Panc1 (cell line): ENCODE measurements at regions not wholly inside any gene's neighbourhood (a gene's known extent, or its start where the extent isn't known, plus 50 kb on each side); places are given as distances from the start of the nearest gene placed in this dataset.

ENCODE experiments used
- ATAC-seq: fragments of 200-7000 bp; cut with Tn5 transposase; 2 replicates; pipeline ENCODE4 v1.9.1; 2020; ENCODE audit warnings: mild to moderate bottlenecking, moderate library complexity
- BruUV-seq: library from RNA; stranded (reverse); fragments of 400-500 nt; replicated peaks from 2 replicates; lab custom pipeline; 2021; lab: Mats Ljungman, UMichigan
- CTCF ChIA-PET: fragments of 300-600 bp; sonication (Branson Sonifier 250); formaldehyde crosslinking; loops from one replicate; lab custom pipeline; 2022; ENCODE audit warnings: antibody characterized with exemption; lab: Charles Lee
- POLR2A ChIA-PET: fragments of 300-600 bp; sonication (Branson Sonifier 250); formaldehyde crosslinking; loops from one replicate; lab custom pipeline; 2022; ENCODE audit warnings: antibody characterized with exemption; lab: Charles Lee
- DNase-seq: peaks from one replicate; pipeline ENCODE4 v3.0.0-alpha.2; 2010; ENCODE audit warnings: low read depth, low spot score
- H3K27ac ChIP-seq: 2 replicates; pipeline ENCODE4 v1.5.1; 2011; ENCODE audit warnings: mild to moderate bottlenecking, low read length, inconsistent platforms
- H3K27me3 ChIP-seq: fragments of 200-500 bp; sonication (Bioruptor generic); 2 replicates; pipeline ENCODE4 v1.6.0; 2014; ENCODE audit warnings: low read length, inconsistent platforms; ENCODE audit not compliant: control insufficient read depth, insufficient read depth
- H3K36me3 ChIP-seq: fragments of 200-500 bp; sonication (Bioruptor generic); 2 replicates; pipeline ENCODE4 v1.5.1; 2014; ENCODE audit warnings: inconsistent platforms, mild to moderate bottlenecking, low read length, moderate library complexity; ENCODE audit not compliant: control insufficient read depth, insufficient read depth
- H3K4me1 ChIP-seq: 2 replicates; pipeline ENCODE4 v1.5.1; 2011; ENCODE audit warnings: inconsistent platforms, mild to moderate bottlenecking, low read length, moderate library complexity; ENCODE audit not compliant: control insufficient read depth, insufficient read depth
- H3K4me3 ChIP-seq, 2 experiments: 2 replicates each; pipeline ENCODE4 v1.5.1; 2011 to 2012; ENCODE audit warnings: low read depth in 2 of 2, low read length in 2 of 2, mild to moderate bottlenecking in 2 of 2, inconsistent platforms in 1 of 2, moderate library complexity in 1 of 2
- H3K9me3 ChIP-seq: fragments of 200-500 bp; sonication (Bioruptor generic); 2 replicates; pipeline ENCODE4 v1.5.1; 2014; ENCODE audit warnings: low read depth, mild to moderate bottlenecking, inconsistent platforms, low read length, moderate library complexity; ENCODE audit not compliant: control insufficient read depth, insufficient read depth
- POLR2AphosphoS5 ChIP-seq: IDR thresholded peaks from 2 replicates; pipeline ENCODE4 v1.6.1; 2012; ENCODE audit warnings: mild to moderate bottlenecking, low read depth, low read length, moderate library complexity
- REST ChIP-seq, 2 experiments: IDR thresholded peaks; 2 replicates each; pipeline ENCODE4 v1.6.1; 2011 to 2012; ENCODE audit warnings: low read depth in 2 of 2, control low read depth in 1 of 2, low read length in 1 of 2, mild to moderate bottlenecking in 1 of 2, moderate library complexity in 1 of 2; ENCODE audit not compliant: insufficient read depth in 1 of 2
- SIN3A ChIP-seq: IDR thresholded peaks from 2 replicates; pipeline ENCODE4 v1.6.1; 2012; ENCODE audit warnings: low read depth, mild to moderate bottlenecking, low read length, moderate library complexity, borderline replicate concordance; ENCODE audit not compliant: insufficient read depth
- TCF7L2 ChIP-seq: IDR thresholded peaks from 2 replicates; pipeline ENCODE4 v1.6.1; 2011; ENCODE audit warnings: mild to moderate bottlenecking, low read depth, low read length, inconsistent platforms
- in situ Hi-C: cut with HindIII; loops from 2 replicates; pipeline ENCODE4 v1.10.0; 2016; ENCODE audit warnings: low sequenced_read_pairs, low pct_unique_long_range_greater_than_20kb
- intact Hi-C: fragments of 100-400 bp; cut with micrococcal nuclease; formaldehyde crosslinking; loops from one replicate; pipeline ENCODE4 v1.10.0; 2022; ENCODE audit not compliant: unreplicated experiment
- TF ChIP-seq, protein P1 (sequence below): fragments of 450-650 bp; IDR thresholded peaks from 2 replicates; pipeline ENCODE4 v1.5.1; 2017; ENCODE audit warnings: mild to moderate bottlenecking

GRCh38 chr4:184960505-184960971, 57.8 kb upstream of the HELT start:
- no peaks in the 10 kb centered on the region for H3K27me3 ChIP-seq
- no peak for TF ChIP-seq TCF7L2
- TF ChIP-seq, protein P1, sequence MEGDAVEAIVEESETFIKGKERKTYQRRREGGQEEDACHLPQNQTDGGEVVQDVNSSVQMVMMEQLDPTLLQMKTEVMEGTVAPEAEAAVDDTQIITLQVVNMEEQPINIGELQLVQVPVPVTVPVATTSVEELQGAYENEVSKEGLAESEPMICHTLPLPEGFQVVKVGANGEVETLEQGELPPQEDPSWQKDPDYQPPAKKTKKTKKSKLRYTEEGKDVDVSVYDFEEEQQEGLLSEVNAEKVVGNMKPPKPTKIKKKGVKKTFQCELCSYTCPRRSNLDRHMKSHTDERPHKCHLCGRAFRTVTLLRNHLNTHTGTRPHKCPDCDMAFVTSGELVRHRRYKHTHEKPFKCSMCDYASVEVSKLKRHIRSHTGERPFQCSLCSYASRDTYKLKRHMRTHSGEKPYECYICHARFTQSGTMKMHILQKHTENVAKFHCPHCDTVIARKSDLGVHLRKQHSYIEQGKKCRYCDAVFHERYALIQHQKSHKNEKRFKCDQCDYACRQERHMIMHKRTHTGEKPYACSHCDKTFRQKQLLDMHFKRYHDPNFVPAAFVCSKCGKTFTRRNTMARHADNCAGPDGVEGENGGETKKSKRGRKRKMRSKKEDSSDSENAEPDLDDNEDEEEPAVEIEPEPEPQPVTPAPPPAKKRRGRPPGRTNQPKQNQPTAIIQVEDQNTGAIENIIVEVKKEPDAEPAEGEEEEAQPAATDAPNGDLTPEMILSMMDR: no peak
- TF ChIP-seq POLR2AphosphoS5: no peak
- TF ChIP-seq SIN3A: no peak
- TF ChIP-seq REST (IDR thresholded peaks at IDR 0.05; ENCODE audit: insufficient read depth in 1 of 2, low read depth in 2 of 2, low read length in 1 of 2): no peak
- DNase-seq (no peak), ATAC-seq (no peak)
- H3K4me3 ChIP-seq: no peak overlapping the region
- in situ Hi-C loops (no loop called here), intact Hi-C loops (no loop called here)
- no peak overlapping the region for H3K27ac ChIP-seq
- ChIA-PET CTCF (no interaction called here), POLR2A (no interaction called here)
- no peaks in the 10 kb centered on the region for H3K9me3 ChIP-seq
- no TSS peak for BruUV-seq
- H3K36me3 ChIP-seq: no peaks in the 10 kb centered on the region
- no peaks in the 10 kb centered on the region for H3K4me1 ChIP-seq

- intact Hi-C loops: no loop called here
- ATAC-seq: no peak
Observed at GRCh38 chr4:184961660-184962059, 56.6 kb upstream of the HELT start.

More at GRCh38 chr4:184961660-184962059, 56.6 kb upstream of the HELT start:
- H3K27me3 ChIP-seq: no peaks in the 10 kb centered on the region
- ChIA-PET CTCF (no interaction called here), POLR2A (no interaction called here)
- no peaks in the 10 kb centered on the region for H3K36me3 ChIP-seq
- BruUV-seq: no TSS peak
- no peaks in the 10 kb centered on the region for H3K4me1 ChIP-seq
- no peak overlapping the region for H3K27ac ChIP-seq
- DNase-seq: no peak
- no peak overlapping the region for H3K4me3 ChIP-seq
- no peaks in the 10 kb centered on the region for H3K9me3 ChIP-seq
- in situ Hi-C loops: no loop called here
- TF ChIP-seq TCF7L2 (no peak), POLR2AphosphoS5 (no peak), REST (IDR thresholded peaks at IDR 0.05; ENCODE audit: insufficient read depth in 1 of 2, low read depth in 2 of 2, low read length in 1 of 2) (no peak), SIN3A (no peak)
- TF ChIP-seq, protein P1: no peak
